ENCODE measurements at regions not wholly inside any gene's neighbourhood (a gene's known extent, or its start where the extent isn't known, plus 50 kb on each side); places are given as distances from the start of the nearest gene placed in this dataset.

GRCh38 chr4:130747842-130748241 is 1651.9 kb downstream of the C4orf33 start:
- TF ChIP-seq CTCF (IDR thresholded peaks at IDR 0.05), result peak in 2 of 4 donors; percentile 7 to 35
- no peak for TF ChIP-seq POLR2A (IDR thresholded peaks at IDR 0.05)

All from right lobe of liver (tissue), 4 donors.